ENCODE measurements at regions not wholly inside any gene's neighbourhood (a gene's known extent, or its start where the extent isn't known, plus 50 kb on each side); places are given as distances from the start of the nearest gene placed in this dataset.

DNA sequence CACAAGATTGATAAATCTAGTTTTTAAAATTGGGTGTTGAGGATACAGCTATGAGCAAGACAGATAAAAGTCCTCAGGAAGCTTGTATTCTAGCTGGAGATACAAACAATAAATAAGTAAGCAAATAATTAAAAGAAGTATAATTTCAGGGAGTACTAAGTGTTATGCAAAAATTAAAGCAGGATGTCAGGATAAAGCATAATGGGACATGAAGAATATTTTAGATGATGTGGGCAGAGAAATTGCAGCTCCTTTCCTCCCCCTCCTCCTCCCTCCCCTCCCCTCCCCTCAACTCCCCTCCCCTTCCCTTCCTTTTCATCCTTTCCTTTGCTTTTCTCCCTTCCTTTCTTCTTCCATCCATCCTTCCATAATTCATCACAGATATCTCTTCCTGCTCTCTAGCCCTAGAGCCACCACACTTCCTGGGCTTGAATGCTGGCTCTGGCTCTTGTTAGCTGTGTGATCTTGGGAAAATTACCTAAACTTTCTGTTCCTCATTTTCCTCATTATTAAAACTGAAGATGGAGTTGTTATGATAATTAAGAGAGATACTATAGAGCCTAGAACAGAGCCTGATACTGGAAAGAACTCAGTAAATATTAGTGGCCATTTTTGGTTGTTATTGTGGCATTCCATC, 323.9 kb downstream of the AACS start (continued):
- TF ChIP-seq CREB1 (IDR thresholded peaks at IDR 0.05) (no peak), RNF2 (IDR thresholded peaks at IDR 0.05; ENCODE audit: borderline replicate concordance, low read depth, low read length, missing control alignments, poor library complexity, severe bottlenecking) (no peak), EZH2 (IDR thresholded peaks at IDR 0.05; ENCODE audit: low read depth, low read length, severe bottlenecking) (no peak), TAF7 (optimal IDR thresholded peaks at IDR 0.05; ENCODE audit: borderline replicate concordance, low read depth, low read length) (no peak)
- TF ChIP-seq, protein P1, sequence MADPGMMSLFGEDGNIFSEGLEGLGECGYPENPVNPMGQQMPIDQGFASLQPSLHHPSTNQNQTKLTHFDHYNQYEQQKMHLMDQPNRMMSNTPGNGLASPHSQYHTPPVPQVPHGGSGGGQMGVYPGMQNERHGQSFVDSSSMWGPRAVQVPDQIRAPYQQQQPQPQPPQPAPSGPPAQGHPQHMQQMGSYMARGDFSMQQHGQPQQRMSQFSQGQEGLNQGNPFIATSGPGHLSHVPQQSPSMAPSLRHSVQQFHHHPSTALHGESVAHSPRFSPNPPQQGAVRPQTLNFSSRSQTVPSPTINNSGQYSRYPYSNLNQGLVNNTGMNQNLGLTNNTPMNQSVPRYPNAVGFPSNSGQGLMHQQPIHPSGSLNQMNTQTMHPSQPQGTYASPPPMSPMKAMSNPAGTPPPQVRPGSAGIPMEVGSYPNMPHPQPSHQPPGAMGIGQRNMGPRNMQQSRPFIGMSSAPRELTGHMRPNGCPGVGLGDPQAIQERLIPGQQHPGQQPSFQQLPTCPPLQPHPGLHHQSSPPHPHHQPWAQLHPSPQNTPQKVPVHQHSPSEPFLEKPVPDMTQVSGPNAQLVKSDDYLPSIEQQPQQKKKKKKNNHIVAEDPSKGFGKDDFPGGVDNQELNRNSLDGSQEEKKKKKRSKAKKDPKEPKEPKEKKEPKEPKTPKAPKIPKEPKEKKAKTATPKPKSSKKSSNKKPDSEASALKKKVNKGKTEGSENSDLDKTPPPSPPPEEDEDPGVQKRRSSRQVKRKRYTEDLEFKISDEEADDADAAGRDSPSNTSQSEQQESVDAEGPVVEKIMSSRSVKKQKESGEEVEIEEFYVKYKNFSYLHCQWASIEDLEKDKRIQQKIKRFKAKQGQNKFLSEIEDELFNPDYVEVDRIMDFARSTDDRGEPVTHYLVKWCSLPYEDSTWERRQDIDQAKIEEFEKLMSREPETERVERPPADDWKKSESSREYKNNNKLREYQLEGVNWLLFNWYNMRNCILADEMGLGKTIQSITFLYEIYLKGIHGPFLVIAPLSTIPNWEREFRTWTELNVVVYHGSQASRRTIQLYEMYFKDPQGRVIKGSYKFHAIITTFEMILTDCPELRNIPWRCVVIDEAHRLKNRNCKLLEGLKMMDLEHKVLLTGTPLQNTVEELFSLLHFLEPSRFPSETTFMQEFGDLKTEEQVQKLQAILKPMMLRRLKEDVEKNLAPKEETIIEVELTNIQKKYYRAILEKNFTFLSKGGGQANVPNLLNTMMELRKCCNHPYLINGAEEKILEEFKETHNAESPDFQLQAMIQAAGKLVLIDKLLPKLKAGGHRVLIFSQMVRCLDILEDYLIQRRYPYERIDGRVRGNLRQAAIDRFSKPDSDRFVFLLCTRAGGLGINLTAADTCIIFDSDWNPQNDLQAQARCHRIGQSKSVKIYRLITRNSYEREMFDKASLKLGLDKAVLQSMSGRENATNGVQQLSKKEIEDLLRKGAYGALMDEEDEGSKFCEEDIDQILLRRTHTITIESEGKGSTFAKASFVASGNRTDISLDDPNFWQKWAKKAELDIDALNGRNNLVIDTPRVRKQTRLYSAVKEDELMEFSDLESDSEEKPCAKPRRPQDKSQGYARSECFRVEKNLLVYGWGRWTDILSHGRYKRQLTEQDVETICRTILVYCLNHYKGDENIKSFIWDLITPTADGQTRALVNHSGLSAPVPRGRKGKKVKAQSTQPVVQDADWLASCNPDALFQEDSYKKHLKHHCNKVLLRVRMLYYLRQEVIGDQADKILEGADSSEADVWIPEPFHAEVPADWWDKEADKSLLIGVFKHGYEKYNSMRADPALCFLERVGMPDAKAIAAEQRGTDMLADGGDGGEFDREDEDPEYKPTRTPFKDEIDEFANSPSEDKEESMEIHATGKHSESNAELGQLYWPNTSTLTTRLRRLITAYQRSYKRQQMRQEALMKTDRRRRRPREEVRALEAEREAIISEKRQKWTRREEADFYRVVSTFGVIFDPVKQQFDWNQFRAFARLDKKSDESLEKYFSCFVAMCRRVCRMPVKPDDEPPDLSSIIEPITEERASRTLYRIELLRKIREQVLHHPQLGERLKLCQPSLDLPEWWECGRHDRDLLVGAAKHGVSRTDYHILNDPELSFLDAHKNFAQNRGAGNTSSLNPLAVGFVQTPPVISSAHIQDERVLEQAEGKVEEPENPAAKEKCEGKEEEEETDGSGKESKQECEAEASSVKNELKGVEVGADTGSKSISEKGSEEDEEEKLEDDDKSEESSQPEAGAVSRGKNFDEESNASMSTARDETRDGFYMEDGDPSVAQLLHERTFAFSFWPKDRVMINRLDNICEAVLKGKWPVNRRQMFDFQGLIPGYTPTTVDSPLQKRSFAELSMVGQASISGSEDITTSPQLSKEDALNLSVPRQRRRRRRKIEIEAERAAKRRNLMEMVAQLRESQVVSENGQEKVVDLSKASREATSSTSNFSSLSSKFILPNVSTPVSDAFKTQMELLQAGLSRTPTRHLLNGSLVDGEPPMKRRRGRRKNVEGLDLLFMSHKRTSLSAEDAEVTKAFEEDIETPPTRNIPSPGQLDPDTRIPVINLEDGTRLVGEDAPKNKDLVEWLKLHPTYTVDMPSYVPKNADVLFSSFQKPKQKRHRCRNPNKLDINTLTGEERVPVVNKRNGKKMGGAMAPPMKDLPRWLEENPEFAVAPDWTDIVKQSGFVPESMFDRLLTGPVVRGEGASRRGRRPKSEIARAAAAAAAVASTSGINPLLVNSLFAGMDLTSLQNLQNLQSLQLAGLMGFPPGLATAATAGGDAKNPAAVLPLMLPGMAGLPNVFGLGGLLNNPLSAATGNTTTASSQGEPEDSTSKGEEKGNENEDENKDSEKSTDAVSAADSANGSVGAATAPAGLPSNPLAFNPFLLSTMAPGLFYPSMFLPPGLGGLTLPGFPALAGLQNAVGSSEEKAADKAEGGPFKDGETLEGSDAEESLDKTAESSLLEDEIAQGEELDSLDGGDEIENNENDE (IDR thresholded peaks at IDR 0.05; ENCODE audit: insufficient replicate concordance, low read length), result no peak
- TF ChIP-seq, protein P2, sequence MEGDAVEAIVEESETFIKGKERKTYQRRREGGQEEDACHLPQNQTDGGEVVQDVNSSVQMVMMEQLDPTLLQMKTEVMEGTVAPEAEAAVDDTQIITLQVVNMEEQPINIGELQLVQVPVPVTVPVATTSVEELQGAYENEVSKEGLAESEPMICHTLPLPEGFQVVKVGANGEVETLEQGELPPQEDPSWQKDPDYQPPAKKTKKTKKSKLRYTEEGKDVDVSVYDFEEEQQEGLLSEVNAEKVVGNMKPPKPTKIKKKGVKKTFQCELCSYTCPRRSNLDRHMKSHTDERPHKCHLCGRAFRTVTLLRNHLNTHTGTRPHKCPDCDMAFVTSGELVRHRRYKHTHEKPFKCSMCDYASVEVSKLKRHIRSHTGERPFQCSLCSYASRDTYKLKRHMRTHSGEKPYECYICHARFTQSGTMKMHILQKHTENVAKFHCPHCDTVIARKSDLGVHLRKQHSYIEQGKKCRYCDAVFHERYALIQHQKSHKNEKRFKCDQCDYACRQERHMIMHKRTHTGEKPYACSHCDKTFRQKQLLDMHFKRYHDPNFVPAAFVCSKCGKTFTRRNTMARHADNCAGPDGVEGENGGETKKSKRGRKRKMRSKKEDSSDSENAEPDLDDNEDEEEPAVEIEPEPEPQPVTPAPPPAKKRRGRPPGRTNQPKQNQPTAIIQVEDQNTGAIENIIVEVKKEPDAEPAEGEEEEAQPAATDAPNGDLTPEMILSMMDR (IDR thresholded peaks at IDR 0.05; ENCODE audit: control extremely low read depth in 1 of 3, insufficient read depth in 1 of 3, low read depth in 1 of 3, low read length in 3 of 3), result no peak
